HG03097 (cell line): ENCODE measurements at regions not wholly inside any gene's neighbourhood (a gene's known extent, or its start where the extent isn't known, plus 50 kb on each side); places are given as distances from the start of the nearest gene placed in this dataset.
"Not testable (repeated sequence)": the region's sequence is repeated elsewhere in the genome, so short reads cannot be mapped to it uniquely, and the experiment has no call there.

Experiments used
- ATAC-seq: cut with Tn5 transposase; IDR thresholded peaks from one replicate; pipeline ENCODE4 v1.9.1; 2021; ENCODE audit not compliant: unreplicated experiment, low FRiP score

- no peak for ATAC-seq
Measured at GRCh38 chr6:140462453-140463311, 1088.2 kb upstream of the CITED2 start.

- no peak for ATAC-seq
Measured at GRCh38 chr6:140462076-140462452, 1087.6 kb upstream of the CITED2 start.

DNA sequence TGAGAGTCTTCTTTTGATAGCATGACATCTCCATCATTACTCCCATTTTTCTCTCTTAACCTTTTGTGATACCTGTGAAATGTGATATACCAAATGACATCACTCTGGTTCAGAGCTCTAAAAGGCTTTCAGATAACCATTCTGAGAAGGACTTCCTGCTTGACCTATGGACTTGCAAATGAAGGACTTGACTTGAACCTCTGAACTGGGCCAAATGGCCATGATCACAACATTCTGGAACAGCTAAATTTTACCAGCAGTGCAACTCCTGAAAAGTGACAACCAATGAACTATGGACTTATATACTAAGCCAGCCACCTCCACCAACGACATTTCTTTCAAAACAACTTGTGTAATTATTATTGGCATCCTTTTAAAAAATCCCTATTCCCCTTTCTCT lies 1085.8 kb upstream of the CITED2 start:
- no peak for ATAC-seq

DNA sequence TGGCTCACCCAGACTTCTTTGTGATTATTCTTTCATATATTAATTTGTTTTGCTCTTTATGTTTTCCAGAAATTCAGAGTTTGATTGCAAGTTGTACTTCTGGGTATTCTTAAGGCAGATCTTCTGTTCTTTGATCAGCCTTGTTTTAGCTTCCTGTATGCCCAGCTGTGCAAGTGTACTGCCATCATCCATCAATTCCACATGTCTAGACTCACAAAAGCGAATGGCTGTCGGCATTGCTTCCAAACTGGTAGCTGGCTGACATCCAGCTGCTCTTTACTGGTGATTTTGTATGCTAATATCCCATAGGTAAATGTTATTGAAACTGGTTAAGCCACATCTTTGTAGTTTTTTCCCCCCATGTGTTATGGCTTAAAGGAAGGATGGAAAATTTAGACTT lies 1084.8 kb upstream of the CITED2 start:
- ATAC-seq: no peak

DNA sequence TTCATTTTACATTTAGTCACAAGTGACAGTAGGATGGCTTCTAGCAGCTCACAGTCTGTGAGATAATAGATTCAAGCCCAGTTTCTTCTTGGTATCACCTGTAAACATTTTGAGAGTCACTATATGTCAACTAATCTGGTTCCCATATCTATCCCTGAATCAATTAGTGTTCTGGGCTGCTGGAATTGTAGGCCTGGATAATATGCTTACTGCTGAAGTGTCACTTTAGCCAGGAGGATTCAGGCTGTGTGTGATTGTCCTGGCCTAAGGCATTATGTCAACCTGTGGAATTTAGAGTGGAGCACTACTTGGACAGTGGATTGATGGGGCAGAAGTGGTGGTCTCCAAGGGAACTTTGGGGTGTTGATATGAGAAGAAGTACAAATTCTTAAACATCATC lies 1071.8 kb upstream of the CITED2 start:
- ATAC-seq: no peak

GRCh38 chr6:140445474-140446004 lies 1071.1 kb upstream of the CITED2 start:
- ATAC-seq: no peak

GRCh38 chr6:140443112-140443511 lies 1068.7 kb upstream of the CITED2 start:
- ATAC-seq: not testable (repeated sequence)

DNA sequence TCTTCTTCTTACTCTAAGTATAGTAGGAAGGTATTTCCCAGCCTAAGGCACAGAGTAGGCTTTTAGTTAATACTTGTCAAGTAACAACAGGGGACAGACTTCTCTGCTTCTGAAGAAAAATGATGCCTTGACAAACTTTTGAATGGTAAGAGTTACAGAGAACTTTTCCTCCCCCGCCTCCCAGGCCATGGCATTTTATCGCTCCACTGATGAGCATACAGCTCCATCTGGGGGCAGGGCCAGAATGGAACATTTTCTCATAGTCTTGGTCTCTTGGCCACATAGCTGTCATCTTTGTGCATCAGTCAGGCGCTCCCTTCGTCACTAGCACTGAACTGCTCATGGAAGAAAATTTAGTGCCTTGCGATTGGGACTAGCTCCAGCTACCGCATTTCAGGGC lies 1066.8 kb upstream of the CITED2 start:
- no peak for ATAC-seq

GRCh38 chr6:140440223-140440835 lies 1065.9 kb upstream of the CITED2 start:
- no peak for ATAC-seq

DNA sequence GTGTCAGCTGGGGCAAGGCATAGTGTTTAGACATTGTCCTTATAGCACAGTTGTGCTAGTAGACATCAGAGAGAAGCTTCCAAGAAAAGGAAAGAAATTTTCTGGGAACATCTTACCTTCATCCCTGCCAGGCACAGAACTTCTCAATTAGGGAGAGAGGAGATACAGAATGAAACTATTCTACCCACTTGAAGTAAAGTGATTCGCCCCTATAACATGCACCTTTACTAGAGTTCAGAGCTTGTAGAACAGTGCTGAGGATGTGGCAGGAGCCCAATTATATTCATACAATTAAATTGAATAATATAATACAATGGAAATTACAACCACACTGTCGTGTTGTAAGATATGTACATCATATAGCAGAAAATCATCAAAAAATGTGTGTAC lies 1063.9 kb upstream of the CITED2 start:
- no peak for ATAC-seq

DNA sequence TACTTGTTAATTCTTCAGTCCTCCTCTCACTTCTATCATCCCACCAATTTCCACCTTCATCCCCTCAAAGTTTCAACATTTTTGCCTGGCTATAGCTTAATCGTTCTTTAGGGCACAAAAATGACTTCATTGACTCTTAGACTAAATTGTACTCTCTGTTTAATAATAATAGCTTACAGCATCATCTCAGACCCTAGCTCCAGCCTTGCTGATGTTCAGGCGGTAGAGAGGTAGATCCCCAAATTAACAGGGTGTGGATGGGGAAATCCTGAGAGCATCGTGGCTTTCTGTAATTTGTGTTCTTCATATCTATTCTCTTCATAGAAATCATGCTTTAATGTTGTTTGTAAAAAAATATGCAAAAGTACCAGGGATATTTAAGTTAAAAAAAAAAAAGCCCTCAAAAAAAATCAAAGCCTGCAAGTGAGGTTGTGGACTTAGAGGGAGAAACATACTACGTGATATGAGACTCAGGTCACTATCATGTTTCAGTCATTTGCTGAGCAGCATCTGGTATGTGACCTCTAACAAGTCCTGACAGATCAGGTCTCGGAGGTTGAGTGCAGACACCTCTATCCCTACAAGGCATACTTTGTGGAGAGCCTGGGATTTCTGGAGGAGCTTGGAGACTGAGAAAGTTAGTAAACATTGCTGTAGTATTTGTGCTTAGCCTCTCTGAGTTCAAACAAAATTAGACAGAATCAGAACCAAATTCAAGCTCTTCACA lies 1063.3 kb upstream of the CITED2 start:
- ATAC-seq: no peak

DNA sequence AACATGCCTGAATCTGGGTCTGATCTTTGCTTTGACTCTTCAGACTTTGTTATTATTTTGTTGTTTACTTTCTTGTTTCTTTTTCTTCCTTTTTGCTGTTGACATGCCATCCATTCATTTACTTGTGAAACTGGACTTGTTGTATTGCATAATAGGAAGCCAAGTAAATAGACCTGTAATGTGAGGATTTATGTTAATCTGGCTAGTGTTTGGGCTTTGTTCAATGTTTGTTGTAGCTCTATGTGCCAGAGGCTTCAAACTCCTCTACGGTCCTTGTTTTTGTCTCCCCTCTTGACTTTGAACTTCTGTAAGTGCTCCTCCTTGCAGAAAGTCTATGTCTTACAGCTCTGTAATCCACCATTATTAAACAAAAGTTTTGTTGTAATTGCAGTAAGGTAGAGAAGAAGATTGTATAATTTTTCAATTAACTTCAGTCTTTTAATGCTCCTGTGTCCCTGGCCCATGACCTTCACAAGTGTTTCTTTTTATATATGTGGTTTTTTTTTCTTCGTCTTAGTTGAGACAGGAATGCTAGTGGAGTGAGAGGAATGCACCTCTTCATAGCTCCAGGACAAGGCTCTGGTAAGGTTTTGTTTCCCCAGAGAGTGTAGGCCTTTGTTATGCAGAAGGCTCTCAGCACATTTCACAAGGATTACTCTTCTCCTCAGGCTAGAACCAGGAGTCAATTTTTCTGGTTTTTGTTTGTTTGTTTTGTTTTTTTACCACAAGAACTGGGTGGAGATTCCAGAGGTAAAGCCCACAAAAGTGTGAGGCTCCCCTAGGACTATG lies 1061.8 kb upstream of the CITED2 start:
- ATAC-seq: no peak

DNA sequence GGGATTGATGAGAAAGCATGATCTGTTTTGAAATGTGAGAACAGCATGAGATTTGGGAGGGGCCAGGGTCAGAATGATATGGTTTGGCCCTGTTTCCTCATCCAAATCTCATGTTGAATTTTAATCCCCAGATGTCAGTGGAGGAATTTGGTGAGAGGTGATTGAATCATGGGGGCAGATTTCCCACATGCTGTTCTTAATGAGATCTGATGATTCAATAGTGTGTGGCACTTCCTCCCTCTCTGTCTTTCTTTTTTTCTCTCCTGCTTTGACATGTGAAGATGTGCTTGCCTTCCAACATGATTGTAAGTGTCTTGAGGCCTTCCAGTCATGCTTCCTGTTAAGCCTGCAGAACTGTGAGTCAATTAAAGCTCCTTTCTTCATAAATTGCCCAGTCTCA lies 1060.3 kb upstream of the CITED2 start:
- no peak for ATAC-seq

DNA sequence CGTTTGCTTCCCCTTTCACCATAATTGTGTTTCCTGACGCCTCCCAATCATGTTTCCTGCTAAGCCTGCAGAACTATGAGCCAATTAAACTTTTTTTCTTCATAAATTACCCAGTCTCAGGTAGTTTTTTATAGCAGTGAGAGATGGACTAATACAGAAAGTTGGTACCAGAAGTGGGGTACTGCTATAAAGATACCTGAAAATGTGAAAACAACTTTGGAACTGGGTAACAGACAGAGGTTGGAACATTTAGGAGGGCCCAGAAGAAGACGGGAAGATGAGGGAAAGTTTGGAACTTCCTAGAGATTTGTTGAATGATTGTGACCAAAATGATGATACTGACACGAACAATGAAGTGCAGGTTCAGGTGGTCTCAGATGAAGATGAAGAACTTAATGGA lies 1058.6 kb upstream of the CITED2 start:
- no peak for ATAC-seq

DNA sequence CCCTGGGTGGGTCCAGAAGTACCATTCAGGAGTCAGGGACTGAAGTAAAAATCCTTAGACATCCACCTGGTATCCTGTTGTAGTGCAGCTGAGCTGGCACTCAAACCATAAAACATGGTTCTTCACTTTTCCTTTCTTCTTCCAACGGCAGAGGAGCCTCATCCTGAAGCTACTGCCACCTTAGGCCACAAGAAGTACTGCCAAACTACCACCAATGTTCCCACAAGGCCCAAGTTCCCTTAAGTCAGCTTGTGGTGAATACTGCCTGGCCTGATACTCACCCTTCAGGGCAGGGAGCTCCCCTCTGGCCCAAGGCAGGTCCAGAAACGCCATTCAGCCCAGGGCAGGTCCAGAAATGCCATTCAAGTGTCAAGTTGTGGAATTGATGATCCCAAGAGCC lies 1053.4 kb upstream of the CITED2 start:
- no peak for ATAC-seq

DNA sequence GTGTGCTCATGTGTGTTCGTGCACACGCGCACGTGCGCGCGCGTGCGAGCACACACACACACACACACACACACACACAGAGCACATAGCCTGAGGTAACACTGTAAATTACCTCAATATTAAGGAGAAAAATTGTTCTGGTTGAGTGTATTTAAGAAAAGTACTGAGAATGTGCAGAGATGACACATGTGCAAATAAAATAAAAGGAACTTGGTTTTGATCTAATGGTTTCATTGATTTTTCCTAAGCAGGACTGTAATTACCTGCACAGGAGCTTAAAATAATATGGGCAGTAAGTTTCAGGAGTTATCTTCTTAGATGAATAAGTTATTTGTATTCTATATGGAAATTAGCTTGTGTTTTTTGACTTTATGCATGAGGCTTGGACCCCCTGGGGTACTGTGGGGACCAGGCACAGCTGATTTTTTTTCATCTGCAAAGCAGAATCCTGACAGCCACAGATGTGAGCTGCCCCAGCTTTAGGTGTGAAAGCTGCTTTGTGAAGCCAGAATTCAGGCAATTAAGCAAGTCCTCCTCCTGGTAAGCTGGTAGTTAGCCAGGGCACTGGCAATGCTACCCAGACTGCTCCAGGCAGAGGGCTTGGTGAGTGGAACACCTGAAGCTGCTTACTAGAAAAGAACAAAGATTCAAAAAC lies 1040.6 kb upstream of the CITED2 start:
- ATAC-seq: no peak

- ATAC-seq: no peak
Measured at GRCh38 chr6:140403020-140403419, 1028.6 kb upstream of the CITED2 start.

DNA sequence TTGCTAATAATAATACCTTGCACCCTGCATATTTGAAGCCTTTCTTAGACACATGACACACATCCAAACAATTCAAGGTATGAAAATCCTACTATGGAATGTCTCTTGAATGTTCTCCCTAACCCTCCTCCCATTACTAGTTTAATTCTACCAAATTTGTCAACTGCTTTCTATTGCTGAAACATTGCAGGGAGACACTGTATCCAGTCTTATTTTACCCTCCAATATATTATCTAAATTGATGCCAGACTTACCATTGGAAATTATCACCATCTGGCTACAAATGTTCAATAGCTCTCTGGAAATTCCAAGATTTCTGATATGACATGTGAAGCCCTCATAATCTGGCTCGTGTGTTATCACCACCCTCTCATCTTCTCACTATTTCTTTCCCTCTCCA lies 1027.3 kb upstream of the CITED2 start:
- no peak for ATAC-seq

GRCh38 chr6:140398076-140398475 lies 1023.6 kb upstream of the CITED2 start:
- no peak for ATAC-seq

DNA sequence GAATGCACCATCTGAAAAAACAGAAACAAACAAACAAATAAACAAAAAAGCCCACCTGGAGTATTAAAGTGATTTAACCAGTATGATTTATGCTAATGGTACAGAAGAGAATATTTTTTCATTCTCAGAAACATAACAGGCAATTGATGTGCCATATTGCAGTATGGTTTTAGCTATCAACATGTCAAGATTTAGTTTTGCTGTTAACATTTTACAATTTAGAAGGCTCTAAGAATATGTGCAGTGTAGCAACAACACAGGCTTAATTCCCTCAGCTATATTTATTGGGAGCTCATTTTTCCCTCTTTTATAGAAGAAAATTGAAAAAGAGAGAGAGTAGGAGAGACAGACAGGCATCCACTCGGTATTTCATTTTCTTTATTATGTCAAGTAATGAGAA lies 1022.7 kb upstream of the CITED2 start:
- ATAC-seq: no peak
